ENCODE measurements at regions not wholly inside any gene's neighbourhood (a gene's known extent, or its start where the extent isn't known, plus 50 kb on each side); places are given as distances from the start of the nearest gene placed in this dataset.

DNA sequence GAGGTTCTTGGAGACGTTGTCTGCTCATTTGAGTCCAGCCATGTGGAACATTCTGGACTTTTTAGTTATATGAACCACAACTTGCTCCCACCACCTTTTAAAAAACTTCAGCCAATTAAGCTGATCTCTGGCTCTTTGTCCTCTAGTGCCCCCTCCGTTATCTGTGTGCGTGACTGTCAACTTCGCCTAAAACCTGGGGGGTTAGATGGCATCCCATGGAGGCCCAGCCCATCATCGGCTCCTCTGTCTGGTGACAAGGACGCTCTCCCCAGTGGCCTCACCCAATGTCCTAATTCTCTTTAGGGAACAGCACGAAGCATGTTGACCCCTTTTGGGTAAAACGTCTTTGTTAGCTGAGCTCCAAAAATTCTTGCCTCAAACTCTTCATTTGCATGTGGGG, 341.0 kb upstream of the TNRC6C start:
- TF ChIP-seq, protein P1, sequence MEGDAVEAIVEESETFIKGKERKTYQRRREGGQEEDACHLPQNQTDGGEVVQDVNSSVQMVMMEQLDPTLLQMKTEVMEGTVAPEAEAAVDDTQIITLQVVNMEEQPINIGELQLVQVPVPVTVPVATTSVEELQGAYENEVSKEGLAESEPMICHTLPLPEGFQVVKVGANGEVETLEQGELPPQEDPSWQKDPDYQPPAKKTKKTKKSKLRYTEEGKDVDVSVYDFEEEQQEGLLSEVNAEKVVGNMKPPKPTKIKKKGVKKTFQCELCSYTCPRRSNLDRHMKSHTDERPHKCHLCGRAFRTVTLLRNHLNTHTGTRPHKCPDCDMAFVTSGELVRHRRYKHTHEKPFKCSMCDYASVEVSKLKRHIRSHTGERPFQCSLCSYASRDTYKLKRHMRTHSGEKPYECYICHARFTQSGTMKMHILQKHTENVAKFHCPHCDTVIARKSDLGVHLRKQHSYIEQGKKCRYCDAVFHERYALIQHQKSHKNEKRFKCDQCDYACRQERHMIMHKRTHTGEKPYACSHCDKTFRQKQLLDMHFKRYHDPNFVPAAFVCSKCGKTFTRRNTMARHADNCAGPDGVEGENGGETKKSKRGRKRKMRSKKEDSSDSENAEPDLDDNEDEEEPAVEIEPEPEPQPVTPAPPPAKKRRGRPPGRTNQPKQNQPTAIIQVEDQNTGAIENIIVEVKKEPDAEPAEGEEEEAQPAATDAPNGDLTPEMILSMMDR (IDR thresholded peaks at IDR 0.05) = no peak
- TF ChIP-seq ZFX (IDR thresholded peaks at IDR 0.05; ENCODE audit: borderline replicate concordance) = no peak

Data from 22Rv1 (cell line).